ENCODE measurements at regions not wholly inside any gene's neighbourhood (a gene's known extent, or its start where the extent isn't known, plus 50 kb on each side); places are given as distances from the start of the nearest gene placed in this dataset.

DNA sequence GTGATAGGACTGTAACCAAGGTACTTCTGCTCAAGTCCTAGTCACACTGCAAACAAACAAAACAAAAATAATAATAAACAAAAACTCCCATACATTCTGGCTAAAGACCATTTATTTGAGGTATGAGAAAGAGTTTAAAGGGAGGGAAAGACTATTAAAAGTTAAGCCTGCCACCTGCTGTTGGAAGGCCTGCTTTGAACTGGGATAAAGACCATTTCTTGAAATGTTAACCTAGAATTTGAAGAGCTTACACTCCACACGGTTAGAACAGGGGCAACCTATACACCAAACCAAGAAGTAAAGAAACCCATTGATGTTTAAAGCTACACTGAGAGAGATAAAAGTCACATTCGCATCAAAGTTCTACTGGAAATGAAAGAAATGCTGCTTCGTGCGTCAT lies 548.7 kb upstream of the DIPK2B start:
- DNase-seq (ENCODE audit: low read depth) = no peak

DNA sequence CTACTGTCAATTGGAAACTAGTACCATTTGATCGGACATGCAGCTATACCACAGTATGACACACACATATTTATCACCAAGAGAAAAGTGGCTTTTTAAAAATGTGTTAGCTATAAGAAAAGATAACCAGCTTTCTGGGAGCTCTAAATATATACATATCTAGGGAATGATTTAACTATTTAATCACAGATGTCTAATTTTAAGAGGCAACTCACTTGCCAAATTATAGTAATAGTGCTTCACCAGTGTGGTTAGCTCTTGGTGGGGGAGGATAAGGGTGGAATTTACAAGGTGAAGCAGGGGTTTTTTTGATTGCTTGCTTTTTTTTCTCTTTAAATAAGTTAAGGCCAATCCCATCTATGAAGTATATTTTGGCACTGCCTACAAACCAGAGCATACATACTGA lies 547.7 kb upstream of the DIPK2B start:
- no peak for DNase-seq (ENCODE audit: low read depth)

DNA sequence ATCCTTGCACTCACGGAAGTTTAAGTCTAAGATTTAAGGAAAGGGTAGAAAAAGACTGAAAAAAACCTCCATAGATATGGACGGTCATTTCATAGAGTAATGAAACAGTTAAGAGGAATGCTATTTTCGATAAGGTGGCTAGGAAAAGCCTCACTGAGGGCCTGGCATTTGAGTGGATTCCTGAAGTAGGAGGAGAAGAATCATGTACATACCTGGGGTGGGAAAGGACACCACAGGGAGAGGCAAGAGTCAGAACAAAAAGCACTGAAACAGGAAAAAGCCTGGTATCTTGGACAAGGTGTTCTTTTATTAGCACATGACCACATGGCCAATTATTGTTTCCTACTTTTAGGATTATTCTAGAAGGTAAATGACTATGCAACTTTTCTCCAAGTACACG lies 547.2 kb upstream of the DIPK2B start:
- peak; percentile 50 for DNase-seq (ENCODE audit: low read depth)

DNA sequence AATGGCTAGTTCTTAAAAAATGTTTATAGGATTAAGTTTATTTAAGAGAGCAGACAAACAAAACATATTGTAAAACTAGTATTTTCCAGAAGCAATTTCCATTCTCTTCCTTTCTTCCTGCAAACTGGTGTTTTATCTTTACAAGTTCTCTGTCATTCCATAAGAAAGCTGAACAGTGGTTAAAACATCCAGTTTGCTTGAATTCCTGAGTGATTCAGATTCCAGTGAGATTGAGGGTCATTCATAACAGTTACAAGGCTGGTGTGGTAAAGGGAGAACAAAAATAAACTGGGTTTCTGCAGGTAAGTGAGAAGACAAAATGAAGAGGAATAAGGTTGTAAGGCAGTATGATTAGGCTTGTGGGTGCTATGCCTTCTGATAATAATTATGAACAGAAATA lies 544.8 kb upstream of the DIPK2B start:
- DNase-seq (ENCODE audit: low read depth) = no peak

DNA sequence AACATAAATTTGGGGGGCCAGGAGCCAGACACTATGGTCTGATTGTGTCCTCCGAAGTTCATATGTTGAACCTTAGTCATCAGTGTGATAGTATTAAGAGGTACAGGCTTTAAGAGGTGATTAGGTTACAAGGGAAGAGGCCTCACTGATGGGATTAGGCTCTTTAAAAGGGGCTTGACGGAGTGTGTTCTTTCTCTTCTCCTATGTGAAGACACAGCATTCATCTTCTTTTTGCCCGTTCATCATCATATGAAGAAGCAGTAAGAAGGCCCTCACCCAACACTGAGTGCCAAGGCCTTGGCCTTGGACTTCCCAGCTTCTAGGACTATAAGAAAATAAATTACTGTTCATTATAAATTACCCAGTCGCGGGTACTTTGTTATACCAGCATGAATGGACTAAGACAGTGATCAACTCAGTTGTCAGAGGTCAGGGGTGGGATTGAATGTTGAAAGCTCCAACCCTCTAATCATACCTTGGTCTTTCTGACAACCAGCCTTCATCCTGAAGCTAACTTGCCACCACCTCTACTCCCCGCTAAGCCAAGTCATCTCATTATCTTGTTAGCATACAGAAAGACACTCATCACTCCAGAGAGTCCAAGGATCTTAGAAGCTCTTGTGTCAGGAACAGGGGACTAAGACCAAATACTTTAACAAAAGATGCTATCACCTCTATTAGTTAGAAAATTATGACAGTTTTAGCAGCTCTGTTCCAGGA lies 543.4 kb upstream of the DIPK2B start:
- DNase-seq (ENCODE audit: low read depth) = no peak

DNA sequence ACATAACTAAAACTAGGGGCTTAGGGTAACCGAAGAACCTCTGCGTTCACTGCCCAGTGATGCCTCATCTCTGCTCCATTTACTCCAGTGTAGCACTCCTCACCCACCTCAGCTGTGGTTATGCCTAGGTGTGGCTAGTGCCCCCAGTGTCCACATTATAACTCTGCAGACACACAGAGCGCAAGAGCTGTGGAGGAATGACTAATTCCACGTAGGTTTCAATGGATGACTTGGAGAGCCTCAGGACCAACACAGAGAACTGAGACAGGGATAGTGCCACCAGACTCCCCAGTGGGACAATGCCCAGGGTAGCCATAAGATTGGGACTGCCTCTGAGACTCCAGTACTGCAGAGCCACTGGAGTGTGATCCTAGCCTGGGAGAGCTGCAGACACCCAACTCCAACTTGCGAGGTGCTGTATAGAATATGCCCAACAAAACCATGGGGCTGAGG lies 542.4 kb upstream of the DIPK2B start:
- peak; percentile 57 for DNase-seq (ENCODE audit: low read depth)

DNA sequence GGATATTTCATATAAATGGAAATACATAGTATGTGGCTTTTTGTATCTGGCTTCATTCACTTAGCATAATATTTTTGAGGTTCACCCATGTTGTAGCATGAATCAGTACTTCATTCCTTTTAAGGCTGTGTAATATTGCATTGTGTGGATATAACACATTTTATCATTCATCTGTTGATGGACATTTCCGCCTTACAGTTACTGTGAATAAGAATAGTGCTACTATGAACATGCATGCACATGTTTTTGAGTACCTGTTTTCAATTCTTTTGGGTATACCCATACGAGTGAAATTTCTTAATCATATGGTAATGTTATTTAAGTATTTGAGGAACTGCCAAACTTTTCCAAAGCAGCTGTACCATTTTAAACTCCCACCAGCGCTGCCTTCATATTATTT lies 539.6 kb upstream of the DIPK2B start:
- DNase-seq (ENCODE audit: low read depth) = no peak

DNA sequence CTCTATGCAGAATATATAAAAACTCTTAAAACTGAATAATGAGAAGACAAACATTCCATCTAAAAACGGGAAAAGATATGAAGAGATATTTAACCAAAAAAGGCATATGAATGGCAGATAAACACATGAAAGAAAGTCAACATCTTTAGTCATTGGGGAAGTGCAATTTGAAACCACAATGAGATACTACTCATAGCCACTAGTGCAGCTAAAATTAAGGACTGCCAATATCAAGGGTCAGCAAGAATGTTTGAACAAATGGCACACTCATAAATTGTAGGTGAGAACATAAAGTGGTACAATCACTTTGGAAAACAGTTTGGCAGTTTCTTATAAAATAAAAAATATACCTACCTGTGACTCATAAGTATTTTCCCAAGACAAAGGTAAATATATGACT lies 534.9 kb upstream of the DIPK2B start:
- no peak for DNase-seq (ENCODE audit: low read depth)

DNA sequence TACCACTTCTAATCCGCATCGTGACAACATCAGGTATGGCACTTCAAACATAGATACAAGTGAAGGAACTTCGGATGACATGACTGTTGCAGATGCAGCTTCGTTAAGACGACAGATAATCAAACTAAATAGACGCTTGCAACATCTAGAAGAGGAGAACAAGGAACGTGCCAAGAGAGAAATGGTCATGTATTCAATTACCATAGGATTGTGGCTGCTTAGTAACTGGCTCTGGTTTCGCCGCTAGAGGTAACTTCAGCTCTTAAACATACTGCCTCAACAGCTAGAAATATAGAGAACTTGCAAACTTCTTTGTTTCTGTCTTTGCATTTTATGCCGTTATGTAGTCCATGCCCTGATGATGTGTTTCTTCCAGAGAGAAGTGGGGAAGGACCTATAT lies 530.8 kb upstream of the DIPK2B start:
- no peak for DNase-seq (ENCODE audit: low read depth)

DNA sequence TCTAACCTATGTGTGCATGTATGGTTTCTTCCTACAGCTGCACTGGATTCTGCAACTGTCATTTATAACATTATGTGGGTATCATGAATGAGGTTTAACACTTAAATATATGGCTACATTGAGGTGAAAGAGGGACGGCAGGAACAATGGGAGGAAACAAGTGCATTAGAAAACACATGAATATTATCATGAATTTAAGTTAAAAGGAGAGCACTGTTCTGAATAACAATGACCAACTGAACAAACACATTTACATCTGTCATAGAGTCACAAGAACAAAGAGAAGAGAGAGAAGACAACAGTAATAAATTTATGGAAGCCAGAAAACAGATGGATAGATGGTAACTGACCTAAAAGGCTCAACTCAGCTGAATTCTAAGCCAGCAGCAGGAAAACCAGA lies 527.1 kb upstream of the DIPK2B start:
- no peak for DNase-seq (ENCODE audit: low read depth)

DNA sequence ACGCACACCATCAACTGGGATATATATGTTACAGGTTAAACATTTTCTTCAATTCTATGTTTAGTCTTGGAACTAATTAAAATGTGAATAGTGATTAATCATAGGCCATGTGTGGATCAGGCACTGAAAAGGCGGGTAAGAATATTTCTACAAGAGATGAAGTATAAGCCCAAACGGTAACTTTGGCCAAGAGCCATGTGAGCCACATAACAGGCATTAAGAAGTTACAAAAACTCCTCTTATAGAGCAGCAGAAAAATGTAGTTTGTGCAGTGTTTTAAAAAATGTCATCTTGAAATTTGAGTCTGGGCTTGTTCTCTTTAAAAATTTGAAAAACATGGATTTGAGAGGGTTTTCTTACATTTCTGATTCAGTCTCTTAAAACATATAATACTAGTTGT lies 521.8 kb upstream of the DIPK2B start:
- no peak for DNase-seq (ENCODE audit: low read depth)

DNA sequence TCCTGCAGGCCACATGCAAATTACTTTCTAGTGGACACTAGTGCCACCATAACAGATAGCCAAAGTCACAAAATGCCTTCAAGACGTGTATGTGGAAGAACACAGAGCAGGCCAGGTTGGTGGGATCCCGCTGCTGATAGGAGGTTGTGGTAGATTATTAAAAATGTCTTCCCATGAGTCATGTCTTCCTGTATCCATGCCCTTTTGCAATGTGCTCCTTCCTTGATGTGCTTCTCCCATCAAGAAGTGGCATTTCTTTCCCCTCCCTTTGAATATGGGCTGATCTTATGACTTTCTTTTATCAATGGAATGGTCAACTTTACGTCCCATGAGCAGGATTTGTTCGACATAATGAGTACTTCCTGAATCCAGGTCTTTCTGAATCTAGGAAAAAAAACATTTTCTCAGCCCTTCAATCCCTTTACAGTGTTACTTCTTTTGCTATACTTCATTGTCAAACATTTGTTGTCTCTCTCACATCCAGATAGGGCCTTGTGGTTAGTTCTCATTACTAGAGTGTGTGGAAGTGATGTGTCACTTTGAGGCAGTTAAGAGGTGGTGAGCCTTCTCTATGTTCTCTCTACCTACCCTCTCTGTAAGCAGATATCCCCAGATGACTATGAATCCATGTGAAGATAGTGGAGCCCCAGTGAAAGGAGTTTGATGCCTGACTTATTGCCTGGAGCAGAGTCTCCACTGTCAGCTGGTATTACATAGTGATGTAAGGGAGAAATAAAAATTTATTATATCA lies 519.2 kb upstream of the DIPK2B start:
- no peak for DNase-seq (ENCODE audit: low read depth)

DNA sequence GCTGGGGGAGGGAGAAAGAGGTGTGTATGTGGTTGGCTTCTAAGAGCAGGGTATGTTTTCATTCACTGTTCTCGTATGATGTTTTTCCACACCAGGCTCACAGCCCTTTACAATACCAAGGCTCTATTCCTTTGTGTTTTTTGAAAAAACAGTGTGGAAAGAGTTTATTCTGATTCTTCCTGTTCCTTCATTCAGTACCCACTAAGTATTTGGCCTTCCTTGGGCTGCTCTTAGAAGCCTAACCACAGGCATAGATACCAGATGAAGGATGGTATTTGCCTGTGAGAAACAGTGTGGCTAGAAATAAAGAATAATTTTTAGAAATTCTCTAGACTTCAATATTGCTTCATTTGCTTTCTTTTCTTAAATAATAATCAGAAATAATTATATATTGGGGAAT lies 518.0 kb upstream of the DIPK2B start:
- no peak for DNase-seq (ENCODE audit: low read depth)

DNA sequence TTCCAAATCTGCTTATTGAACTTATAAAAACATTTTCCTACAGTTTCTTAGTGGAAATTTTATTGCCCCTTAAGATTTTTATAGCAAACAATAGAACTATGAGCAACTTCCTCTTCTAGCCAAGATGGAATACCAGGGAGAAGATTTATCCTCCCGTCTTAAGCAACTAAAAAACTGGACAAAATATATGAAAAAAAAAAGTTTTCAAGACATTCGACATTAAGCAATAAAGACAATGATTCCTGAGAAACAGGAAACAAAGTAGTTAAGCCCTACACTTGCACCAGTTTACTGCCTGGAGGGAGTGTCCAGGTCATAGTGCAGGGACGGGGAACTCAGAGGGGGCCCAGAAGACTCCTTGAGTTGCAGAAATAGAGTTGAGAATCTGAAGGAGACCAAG lies 516.1 kb upstream of the DIPK2B start:
- no peak for DNase-seq (ENCODE audit: low read depth)

DNA sequence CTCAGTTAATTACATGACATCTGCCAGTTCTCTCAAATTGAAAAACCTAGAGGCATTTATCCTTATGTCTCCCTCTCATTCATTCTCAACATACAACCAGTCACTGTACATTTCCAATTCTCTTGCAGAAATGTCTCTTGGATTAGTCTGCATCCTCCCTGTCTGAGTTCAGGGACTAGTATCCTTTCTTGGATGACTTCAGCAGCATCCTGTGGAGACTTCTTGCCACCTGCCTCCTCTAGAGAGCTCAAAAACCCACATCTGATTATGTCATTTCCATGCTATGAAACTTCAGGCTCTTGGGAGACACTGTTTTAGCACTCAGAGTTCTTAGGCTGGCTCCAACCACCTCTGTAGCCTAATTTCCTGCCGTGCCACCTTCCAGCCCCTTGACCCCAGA lies 515.1 kb upstream of the DIPK2B start:
- no peak for DNase-seq (ENCODE audit: low read depth)

DNA sequence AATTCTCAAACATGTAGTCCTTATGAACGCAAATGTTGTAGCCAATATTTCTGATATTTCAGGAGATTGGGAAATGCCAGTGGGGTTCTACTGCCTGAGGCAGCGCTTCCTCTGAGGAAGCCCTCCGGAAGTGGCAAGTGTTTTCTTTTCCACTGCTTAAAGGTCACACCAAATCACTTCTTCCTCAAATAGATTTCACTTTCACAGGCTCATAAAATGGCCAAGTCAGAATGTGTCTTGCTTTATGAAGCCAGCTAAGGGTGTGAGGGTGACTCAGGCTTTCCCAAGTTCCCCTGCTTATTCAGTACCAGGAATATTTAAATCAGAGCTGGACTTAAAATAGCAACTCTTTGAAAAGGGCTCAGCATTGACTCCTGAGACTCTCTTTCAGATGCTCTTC lies 514.2 kb upstream of the DIPK2B start:
- DNase-seq (ENCODE audit: low read depth) = peak; percentile 90

DNA sequence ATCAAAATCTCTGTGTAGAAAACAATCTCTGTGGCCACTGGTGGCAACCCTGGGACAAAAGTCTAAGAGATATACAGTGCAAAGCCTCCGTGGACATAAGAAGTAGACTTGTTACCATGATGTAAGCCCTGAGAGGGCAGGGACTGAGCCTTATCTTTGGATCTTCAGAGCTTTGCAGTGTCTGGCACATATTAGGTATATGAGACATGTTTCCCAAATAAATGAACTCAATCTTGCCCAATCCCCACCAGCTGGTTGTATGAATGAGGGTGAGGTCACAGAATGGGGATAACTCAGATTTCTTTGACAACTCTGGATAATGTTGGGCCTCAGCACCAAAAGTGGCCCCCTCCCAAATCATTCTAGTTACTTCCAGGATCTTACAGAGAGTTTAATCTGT lies 511.4 kb upstream of the DIPK2B start:
- DNase-seq (ENCODE audit: low read depth) = no peak

DNA sequence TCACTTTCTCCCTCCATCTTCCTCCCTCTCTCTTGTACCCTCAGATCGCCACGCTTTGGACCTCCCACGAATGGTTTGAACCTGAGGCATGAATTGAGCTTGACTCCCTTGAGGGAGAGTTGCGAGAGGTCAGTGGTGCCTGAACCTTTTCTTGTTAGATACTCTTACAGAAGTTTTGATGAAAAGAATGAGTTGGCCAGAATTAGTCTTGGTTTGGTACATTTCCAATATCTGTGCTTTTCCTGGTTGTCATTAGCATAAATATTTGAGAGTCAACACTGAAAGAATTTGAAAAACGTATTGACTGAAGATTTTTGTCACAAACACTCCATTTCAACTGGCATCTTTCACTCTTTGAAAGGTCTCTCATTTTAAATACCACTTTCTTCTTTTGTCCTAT lies 510.6 kb upstream of the DIPK2B start:
- DNase-seq (ENCODE audit: low read depth) = peak; percentile 71

DNA sequence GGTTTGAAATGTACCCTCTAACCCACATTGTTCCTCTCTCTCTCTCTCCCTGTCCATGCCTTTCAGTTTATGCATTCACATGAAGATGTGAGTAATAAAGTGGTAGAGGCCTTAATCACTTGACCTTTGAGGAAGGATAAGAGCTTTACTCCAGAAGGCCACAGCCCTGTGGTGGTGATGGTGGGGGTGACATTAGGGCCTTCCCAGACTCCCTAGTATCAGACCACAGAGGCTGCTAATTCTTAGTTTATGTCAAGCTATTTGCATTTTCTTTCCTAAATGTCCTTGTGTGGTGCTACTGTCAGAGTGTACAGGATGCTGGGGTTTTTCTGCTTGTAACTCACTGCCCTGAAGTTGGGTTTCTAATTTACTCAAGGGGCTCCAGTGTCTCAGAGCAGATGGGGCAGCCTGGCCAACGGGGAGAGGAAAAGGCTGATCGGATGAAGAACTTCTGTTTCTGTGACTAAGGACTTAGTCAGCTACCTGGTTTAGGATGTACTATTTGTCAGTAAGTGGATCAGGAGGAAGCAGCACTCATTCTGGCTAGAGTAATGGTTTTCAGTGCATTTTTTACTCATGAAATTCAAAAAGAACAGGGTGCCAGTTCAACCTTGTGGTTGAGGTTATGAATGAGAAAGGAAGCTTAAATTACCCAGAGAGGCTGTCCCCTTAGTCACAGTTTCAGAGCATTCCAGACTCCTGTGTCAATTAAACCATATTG lies 509.6 kb upstream of the DIPK2B start:
- peak; percentile 95 for DNase-seq (ENCODE audit: low read depth)

DNA sequence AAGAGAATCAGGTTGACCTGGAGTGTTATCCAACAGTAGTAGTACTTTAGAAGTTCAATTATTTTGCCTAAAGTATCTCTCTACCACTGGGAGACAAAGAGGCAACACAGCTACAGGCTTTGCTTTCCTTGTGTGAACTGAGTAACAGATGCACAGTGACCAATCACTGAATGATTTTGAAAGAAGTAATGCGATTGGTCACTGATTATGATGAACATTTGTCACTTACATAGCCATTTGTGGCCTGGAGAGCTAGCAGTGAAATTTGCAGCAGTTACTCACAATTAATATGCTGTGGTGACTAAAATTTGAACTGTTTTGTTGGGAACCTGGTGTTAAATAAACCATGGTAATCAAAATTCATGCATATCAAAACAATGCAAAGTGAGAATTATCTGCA lies 508.7 kb upstream of the DIPK2B start:
- peak; percentile 32 for DNase-seq (ENCODE audit: low read depth)

DNA sequence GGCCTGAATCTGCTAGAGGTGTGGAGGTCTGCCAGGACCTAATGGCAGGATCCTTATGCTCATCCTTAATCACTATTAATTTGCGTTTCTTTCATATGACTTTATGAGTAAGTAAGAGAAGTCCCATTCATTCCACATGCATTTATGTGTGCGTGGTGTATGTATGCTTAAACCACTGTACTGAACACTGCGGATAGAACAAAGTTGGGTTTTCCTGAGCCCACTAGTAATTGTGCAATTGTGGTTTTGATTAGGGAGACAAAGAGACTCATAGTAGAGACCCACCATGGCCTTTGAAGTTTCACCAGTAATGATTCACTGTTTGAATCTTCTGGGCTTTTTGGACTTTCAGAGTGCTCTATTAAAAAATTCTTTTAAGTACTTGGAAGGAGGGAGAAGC lies 498.5 kb upstream of the DIPK2B start:
- DNase-seq (ENCODE audit: low read depth) = no peak

DNA sequence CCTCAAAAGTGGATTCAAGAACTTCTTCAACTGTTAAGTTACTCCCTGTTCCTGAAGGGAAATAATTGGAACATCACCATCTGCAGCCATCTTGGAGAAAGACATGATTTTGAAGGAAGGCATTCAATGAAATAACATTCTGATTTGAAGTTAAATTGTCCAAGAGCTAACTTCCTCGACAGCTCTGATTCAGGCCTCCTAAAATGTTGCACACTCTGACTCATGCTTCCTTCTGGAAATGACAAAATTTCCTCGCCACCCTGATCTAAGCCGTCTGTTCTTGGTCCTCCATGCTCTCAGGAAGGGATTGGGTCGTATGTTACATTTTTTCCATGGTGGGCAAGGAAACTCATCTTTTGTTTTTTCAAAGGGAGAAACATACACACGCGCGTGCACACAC lies 496.9 kb upstream of the DIPK2B start:
- peak; percentile 61 for DNase-seq (ENCODE audit: low read depth)

DNA sequence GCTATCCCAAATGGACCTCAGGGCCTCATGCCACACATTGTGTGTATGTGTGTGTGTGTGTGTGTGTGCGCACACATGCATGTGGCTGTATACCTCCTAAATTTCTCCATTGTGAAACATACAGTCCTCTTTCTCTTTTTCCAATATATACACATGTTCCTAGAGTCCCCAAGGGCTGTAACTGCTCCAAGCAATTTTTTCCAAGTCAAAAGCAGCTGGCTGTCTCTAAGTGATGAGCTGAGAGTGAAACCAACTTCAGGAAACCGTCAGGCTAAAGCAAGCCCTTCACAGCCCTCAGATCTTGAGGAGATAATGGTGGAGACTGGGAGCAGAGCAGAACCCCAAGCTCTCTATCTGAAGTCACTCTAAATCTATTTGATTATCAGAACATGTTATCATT lies 496.1 kb upstream of the DIPK2B start:
- no peak for DNase-seq (ENCODE audit: low read depth)

Measured in renal cortical epithelial cell (primary cell).